ENCODE measurements at regions not wholly inside any gene's neighbourhood (a gene's known extent, or its start where the extent isn't known, plus 50 kb on each side); places are given as distances from the start of the nearest gene placed in this dataset.

GRCh38 chr16:26658486-26658885, 408.2 kb upstream of the C16orf82 start:
- DNase-seq (ENCODE audit: low read depth) = no peak
- no peak for TF ChIP-seq CTCF (IDR thresholded peaks at IDR 0.05; ENCODE audit: control insufficient read depth, insufficient read depth, low read depth, low read length, missing control alignments)
- H3K4me3 ChIP-seq (ENCODE audit: control insufficient read depth, low read depth, low read length) = no peak overlapping the region

GRCh38 chr16:26658915-26659314, 407.8 kb upstream of the C16orf82 start:
- no peak for DNase-seq (ENCODE audit: low read depth)
- TF ChIP-seq CTCF (IDR thresholded peaks at IDR 0.05; ENCODE audit: control insufficient read depth, insufficient read depth, low read depth, low read length, missing control alignments) = no peak
- H3K4me3 ChIP-seq (ENCODE audit: control insufficient read depth, low read depth, low read length) = no peak overlapping the region

- H3K4me3 ChIP-seq (ENCODE audit: control insufficient read depth, low read depth, low read length) = no peak overlapping the region
- TF ChIP-seq CTCF (IDR thresholded peaks at IDR 0.05; ENCODE audit: control insufficient read depth, insufficient read depth, low read depth, low read length, missing control alignments) = no peak
- DNase-seq (ENCODE audit: low read depth) = no peak
Observed at GRCh38 chr16:26664086-26664485, 402.6 kb upstream of the C16orf82 start.

- DNase-seq (ENCODE audit: low read depth) = no peak
- no peak for TF ChIP-seq CTCF (IDR thresholded peaks at IDR 0.05; ENCODE audit: control insufficient read depth, insufficient read depth, low read depth, low read length, missing control alignments)
- H3K4me3 ChIP-seq (ENCODE audit: control insufficient read depth, low read depth, low read length) = no peak overlapping the region
Observed at GRCh38 chr16:26665166-26665939, 401.4 kb upstream of the C16orf82 start.

- no peak for DNase-seq (ENCODE audit: low read depth)
- H3K4me3 ChIP-seq (ENCODE audit: control insufficient read depth, low read depth, low read length) = no peak overlapping the region
- no peak for TF ChIP-seq CTCF (IDR thresholded peaks at IDR 0.05; ENCODE audit: control insufficient read depth, insufficient read depth, low read depth, low read length, missing control alignments)
Observed at GRCh38 chr16:26666486-26666885, 400.2 kb upstream of the C16orf82 start.

DNA sequence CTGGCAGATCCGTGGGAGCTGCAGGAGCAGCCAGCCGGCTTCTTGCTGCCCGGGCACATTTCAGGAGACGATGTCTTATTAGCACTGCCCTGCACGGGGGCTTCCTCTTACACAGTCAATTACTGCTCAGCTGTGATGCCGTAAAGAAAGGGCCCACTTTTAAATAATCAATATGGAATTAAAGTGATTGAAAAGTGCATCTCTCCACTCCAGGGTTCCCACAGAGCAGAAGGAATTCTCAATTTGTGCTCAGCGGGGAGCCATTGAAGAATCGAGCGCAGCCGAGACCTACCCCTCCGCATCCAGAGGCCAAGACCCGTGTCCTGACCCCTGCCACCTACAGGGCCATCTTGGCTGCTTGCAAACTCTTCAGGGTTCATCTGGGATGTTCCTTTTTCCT, 399.4 kb upstream of the C16orf82 start:
- TF ChIP-seq CTCF (IDR thresholded peaks at IDR 0.05; ENCODE audit: control insufficient read depth, insufficient read depth, low read depth, low read length, missing control alignments) = no peak
- no peak overlapping the region for H3K4me3 ChIP-seq (ENCODE audit: control insufficient read depth, low read depth, low read length)
- DNase-seq (ENCODE audit: low read depth) = no peak

Data from AG09309 (cell line).